DOHH2 (cell line): ENCODE measurements at regions not wholly inside any gene's neighbourhood (a gene's known extent, or its start where the extent isn't known, plus 50 kb on each side); places are given as distances from the start of the nearest gene placed in this dataset.

ENCODE experiments used
- EZH2phosphoT487 ChIP-seq: fragments of 200-600 bp; sonication (generic); IDR thresholded peaks from 2 replicates; pipeline ENCODE4 v1.6.1; 2017; ENCODE audit warnings: borderline replicate concordance, mild to moderate bottlenecking, antibody characterized with exemption, low read length, moderate library complexity, mixed read lengths
- TF ChIP-seq, protein P1 (sequence below): fragments of 200-600 bp; sonication (generic); IDR thresholded peaks from one replicate; pipeline ENCODE4 v1.5.1; 2014; ENCODE audit warnings: antibody characterized with exemption, mild to moderate bottlenecking, low read depth, low read length; ENCODE audit not compliant: poor library complexity, severe bottlenecking

DNA sequence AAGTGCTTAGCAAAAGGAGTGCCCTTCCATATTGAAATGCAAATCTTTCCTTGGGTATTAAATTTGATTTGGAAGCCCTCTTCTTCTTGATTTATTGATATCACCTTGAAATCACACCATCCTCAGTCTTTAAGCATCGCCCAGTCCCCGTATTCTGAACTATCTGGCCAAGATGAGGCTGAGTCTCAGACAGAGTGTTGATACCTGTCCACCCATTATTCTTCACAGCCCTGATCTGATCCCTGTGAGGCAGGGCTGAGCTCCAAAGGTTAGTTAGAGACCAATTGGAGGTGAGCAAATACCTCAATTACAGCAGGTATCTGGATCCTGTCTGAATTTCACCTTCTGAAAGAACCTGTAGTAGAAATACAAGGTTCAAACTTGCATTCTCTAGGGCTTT, 326.3 kb downstream of the FAT3 start:
- TF ChIP-seq, protein P1, sequence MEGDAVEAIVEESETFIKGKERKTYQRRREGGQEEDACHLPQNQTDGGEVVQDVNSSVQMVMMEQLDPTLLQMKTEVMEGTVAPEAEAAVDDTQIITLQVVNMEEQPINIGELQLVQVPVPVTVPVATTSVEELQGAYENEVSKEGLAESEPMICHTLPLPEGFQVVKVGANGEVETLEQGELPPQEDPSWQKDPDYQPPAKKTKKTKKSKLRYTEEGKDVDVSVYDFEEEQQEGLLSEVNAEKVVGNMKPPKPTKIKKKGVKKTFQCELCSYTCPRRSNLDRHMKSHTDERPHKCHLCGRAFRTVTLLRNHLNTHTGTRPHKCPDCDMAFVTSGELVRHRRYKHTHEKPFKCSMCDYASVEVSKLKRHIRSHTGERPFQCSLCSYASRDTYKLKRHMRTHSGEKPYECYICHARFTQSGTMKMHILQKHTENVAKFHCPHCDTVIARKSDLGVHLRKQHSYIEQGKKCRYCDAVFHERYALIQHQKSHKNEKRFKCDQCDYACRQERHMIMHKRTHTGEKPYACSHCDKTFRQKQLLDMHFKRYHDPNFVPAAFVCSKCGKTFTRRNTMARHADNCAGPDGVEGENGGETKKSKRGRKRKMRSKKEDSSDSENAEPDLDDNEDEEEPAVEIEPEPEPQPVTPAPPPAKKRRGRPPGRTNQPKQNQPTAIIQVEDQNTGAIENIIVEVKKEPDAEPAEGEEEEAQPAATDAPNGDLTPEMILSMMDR: no peak
- TF ChIP-seq EZH2phosphoT487: no peak
